WTC11 (cell line): ENCODE measurements at regions not wholly inside any gene's neighbourhood (a gene's known extent, or its start where the extent isn't known, plus 50 kb on each side); places are given as distances from the start of the nearest gene placed in this dataset.

Experiments used
- CREM ChIP-seq: sonication (generic); formaldehyde crosslinking; IDR thresholded peaks from 2 replicates; pipeline ENCODE4 v1.8.1; 2022; ENCODE audit warnings: mild to moderate bottlenecking, missing genetic modification reagents, moderate library complexity
- IRF2 ChIP-seq: sonication (generic); formaldehyde crosslinking; IDR thresholded peaks from 2 replicates; pipeline ENCODE4 v1.8.0; 2022; ENCODE audit warnings: low read depth, missing genetic modification reagents, borderline replicate concordance
- NFYB ChIP-seq: sonication (generic); formaldehyde crosslinking; conservative IDR thresholded peaks from 2 replicates; pipeline ENCODE4 v1.8.0; 2022; ENCODE audit warnings: low read depth, missing genetic modification reagents
- TF ChIP-seq, protein P1 (sequence below): fragments of 200-600 bp; IDR thresholded peaks from 2 replicates; pipeline ENCODE4 v1.8.0; 2022; ENCODE audit warnings: antibody characterized with exemption
- TF ChIP-seq, protein P2 (sequence below): sonication (generic); formaldehyde crosslinking; IDR thresholded peaks from 2 replicates; pipeline ENCODE4 v1.8.0; 2023; ENCODE audit warnings: missing genetic modification reagents
- TF ChIP-seq, protein P3 (sequence below): fragments of 250-450 bp; sonication (Bioruptor Pico); IDR thresholded peaks from 2 replicates; pipeline ENCODE4 v1.9.0; 2021; ENCODE audit warnings: mild to moderate bottlenecking, borderline replicate concordance
- TF ChIP-seq, protein P4 (sequence below): sonication (generic); formaldehyde crosslinking; IDR thresholded peaks from 2 replicates; pipeline ENCODE4 v1.8.1; 2023; ENCODE audit warnings: mild to moderate bottlenecking, missing genetic modification reagents, moderate library complexity
- TF ChIP-seq, protein P5 (sequence below): sonication (generic); formaldehyde crosslinking; IDR thresholded peaks from 2 replicates; pipeline ENCODE4 v1.8.1; 2022; ENCODE audit warnings: missing genetic modification reagents, borderline replicate concordance
- TF ChIP-seq, protein P6 (sequence below): sonication (generic); formaldehyde crosslinking; IDR thresholded peaks from 2 replicates; pipeline ENCODE4 v1.8.1; 2022; ENCODE audit warnings: low read depth, mild to moderate bottlenecking, moderate library complexity, missing genetic modification reagents, borderline replicate concordance
- TF ChIP-seq, protein P7 (sequence below): sonication (generic); formaldehyde crosslinking; IDR thresholded peaks from 2 replicates; pipeline ENCODE4 v1.8.0; 2022; ENCODE audit warnings: mild to moderate bottlenecking, missing genetic modification reagents
- TF ChIP-seq, protein P8 (sequence below): sonication (generic); formaldehyde crosslinking; IDR thresholded peaks from 2 replicates; pipeline ENCODE4 v1.8.0; 2022; ENCODE audit warnings: mild to moderate bottlenecking, missing genetic modification reagents
- TF ChIP-seq, protein P9 (sequence below): sonication (generic); formaldehyde crosslinking; IDR thresholded peaks from 2 replicates; pipeline ENCODE4 v1.8.1; 2022; ENCODE audit warnings: mild to moderate bottlenecking, moderate library complexity, missing genetic modification reagents
- TF ChIP-seq, protein P10 (sequence below): sonication (generic); formaldehyde crosslinking; conservative IDR thresholded peaks from 2 replicates; pipeline ENCODE4 v1.8.1; 2023; ENCODE audit warnings: mild to moderate bottlenecking, low read depth, missing genetic modification reagents, moderate library complexity
- TF ChIP-seq, protein P11 (sequence below): sonication (generic); formaldehyde crosslinking; IDR thresholded peaks from 2 replicates; pipeline ENCODE4 v1.8.1; 2023; ENCODE audit warnings: mild to moderate bottlenecking, missing genetic modification reagents

DNA sequence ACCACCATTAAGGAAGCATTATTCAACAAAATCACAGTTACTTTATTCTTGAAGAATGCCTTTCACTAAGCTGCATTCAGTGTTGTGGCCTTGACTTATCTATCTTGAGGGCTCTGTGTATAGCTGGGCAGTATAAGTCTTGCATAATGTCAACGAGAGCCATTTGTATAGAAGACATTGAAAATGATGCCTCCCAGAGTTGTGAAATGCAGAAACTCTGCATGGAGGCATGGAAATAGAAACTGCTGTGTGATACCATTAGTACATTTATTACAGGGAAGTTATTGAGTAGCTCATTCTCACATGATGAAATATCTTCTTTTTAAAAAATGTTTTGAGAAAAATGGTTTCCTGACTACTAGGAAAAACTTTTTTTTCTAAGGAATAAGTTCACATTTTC, 111.4 kb upstream of the SNX7 start:
- TF ChIP-seq CREM (CRISPR knock-in tag) (no peak), NFYB (CRISPR knock-in tag) (no peak), IRF2 (no peak)
- TF ChIP-seq, protein P1, sequence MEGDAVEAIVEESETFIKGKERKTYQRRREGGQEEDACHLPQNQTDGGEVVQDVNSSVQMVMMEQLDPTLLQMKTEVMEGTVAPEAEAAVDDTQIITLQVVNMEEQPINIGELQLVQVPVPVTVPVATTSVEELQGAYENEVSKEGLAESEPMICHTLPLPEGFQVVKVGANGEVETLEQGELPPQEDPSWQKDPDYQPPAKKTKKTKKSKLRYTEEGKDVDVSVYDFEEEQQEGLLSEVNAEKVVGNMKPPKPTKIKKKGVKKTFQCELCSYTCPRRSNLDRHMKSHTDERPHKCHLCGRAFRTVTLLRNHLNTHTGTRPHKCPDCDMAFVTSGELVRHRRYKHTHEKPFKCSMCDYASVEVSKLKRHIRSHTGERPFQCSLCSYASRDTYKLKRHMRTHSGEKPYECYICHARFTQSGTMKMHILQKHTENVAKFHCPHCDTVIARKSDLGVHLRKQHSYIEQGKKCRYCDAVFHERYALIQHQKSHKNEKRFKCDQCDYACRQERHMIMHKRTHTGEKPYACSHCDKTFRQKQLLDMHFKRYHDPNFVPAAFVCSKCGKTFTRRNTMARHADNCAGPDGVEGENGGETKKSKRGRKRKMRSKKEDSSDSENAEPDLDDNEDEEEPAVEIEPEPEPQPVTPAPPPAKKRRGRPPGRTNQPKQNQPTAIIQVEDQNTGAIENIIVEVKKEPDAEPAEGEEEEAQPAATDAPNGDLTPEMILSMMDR, result no peak
- TF ChIP-seq, protein P2, sequence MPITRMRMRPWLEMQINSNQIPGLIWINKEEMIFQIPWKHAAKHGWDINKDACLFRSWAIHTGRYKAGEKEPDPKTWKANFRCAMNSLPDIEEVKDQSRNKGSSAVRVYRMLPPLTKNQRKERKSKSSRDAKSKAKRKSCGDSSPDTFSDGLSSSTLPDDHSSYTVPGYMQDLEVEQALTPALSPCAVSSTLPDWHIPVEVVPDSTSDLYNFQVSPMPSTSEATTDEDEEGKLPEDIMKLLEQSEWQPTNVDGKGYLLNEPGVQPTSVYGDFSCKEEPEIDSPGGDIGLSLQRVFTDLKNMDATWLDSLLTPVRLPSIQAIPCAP, result no peak
- TF ChIP-seq, protein P3, sequence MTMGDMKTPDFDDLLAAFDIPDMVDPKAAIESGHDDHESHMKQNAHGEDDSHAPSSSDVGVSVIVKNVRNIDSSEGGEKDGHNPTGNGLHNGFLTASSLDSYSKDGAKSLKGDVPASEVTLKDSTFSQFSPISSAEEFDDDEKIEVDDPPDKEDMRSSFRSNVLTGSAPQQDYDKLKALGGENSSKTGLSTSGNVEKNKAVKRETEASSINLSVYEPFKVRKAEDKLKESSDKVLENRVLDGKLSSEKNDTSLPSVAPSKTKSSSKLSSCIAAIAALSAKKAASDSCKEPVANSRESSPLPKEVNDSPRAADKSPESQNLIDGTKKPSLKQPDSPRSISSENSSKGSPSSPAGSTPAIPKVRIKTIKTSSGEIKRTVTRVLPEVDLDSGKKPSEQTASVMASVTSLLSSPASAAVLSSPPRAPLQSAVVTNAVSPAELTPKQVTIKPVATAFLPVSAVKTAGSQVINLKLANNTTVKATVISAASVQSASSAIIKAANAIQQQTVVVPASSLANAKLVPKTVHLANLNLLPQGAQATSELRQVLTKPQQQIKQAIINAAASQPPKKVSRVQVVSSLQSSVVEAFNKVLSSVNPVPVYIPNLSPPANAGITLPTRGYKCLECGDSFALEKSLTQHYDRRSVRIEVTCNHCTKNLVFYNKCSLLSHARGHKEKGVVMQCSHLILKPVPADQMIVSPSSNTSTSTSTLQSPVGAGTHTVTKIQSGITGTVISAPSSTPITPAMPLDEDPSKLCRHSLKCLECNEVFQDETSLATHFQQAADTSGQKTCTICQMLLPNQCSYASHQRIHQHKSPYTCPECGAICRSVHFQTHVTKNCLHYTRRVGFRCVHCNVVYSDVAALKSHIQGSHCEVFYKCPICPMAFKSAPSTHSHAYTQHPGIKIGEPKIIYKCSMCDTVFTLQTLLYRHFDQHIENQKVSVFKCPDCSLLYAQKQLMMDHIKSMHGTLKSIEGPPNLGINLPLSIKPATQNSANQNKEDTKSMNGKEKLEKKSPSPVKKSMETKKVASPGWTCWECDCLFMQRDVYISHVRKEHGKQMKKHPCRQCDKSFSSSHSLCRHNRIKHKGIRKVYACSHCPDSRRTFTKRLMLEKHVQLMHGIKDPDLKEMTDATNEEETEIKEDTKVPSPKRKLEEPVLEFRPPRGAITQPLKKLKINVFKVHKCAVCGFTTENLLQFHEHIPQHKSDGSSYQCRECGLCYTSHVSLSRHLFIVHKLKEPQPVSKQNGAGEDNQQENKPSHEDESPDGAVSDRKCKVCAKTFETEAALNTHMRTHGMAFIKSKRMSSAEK (CRISPR knock-in tag), result no peak
- TF ChIP-seq, protein P4, sequence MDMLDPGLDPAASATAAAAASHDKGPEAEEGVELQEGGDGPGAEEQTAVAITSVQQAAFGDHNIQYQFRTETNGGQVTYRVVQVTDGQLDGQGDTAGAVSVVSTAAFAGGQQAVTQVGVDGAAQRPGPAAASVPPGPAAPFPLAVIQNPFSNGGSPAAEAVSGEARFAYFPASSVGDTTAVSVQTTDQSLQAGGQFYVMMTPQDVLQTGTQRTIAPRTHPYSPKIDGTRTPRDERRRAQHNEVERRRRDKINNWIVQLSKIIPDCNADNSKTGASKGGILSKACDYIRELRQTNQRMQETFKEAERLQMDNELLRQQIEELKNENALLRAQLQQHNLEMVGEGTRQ (CRISPR knock-in tag), result no peak
- TF ChIP-seq, protein P5, sequence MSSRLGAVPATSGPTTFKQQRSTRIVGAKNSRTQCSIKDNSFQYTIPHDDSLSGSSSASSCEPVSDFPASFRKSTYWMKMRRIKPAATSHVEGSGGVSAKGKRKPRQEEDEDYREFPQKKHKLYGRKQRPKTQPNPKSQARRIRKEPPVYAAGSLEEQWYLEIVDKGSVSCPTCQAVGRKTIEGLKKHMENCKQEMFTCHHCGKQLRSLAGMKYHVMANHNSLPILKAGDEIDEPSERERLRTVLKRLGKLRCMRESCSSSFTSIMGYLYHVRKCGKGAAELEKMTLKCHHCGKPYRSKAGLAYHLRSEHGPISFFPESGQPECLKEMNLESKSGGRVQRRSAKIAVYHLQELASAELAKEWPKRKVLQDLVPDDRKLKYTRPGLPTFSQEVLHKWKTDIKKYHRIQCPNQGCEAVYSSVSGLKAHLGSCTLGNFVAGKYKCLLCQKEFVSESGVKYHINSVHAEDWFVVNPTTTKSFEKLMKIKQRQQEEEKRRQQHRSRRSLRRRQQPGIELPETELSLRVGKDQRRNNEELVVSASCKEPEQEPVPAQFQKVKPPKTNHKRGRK, result no peak
- TF ChIP-seq, protein P6, sequence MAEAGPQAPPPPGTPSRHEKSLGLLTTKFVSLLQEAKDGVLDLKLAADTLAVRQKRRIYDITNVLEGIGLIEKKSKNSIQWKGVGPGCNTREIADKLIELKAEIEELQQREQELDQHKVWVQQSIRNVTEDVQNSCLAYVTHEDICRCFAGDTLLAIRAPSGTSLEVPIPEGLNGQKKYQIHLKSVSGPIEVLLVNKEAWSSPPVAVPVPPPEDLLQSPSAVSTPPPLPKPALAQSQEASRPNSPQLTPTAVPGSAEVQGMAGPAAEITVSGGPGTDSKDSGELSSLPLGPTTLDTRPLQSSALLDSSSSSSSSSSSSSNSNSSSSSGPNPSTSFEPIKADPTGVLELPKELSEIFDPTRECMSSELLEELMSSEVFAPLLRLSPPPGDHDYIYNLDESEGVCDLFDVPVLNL (CRISPR knock-in tag), result no peak
- TF ChIP-seq, protein P7, sequence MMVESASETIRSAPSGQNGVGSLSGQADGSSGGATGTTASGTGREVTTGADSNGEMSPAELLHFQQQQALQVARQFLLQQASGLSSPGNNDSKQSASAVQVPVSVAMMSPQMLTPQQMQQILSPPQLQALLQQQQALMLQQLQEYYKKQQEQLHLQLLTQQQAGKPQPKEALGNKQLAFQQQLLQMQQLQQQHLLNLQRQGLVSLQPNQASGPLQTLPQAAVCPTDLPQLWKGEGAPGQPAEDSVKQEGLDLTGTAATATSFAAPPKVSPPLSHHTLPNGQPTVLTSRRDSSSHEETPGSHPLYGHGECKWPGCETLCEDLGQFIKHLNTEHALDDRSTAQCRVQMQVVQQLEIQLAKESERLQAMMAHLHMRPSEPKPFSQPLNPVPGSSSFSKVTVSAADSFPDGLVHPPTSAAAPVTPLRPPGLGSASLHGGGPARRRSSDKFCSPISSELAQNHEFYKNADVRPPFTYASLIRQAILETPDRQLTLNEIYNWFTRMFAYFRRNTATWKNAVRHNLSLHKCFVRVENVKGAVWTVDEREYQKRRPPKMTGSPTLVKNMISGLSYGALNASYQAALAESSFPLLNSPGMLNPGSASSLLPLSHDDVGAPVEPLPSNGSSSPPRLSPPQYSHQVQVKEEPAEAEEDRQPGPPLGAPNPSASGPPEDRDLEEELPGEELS (CRISPR knock-in tag), result no peak
- TF ChIP-seq, protein P8, sequence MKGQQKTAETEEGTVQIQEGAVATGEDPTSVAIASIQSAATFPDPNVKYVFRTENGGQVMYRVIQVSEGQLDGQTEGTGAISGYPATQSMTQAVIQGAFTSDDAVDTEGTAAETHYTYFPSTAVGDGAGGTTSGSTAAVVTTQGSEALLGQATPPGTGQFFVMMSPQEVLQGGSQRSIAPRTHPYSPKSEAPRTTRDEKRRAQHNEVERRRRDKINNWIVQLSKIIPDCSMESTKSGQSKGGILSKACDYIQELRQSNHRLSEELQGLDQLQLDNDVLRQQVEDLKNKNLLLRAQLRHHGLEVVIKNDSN, result no peak
- TF ChIP-seq, protein P9, sequence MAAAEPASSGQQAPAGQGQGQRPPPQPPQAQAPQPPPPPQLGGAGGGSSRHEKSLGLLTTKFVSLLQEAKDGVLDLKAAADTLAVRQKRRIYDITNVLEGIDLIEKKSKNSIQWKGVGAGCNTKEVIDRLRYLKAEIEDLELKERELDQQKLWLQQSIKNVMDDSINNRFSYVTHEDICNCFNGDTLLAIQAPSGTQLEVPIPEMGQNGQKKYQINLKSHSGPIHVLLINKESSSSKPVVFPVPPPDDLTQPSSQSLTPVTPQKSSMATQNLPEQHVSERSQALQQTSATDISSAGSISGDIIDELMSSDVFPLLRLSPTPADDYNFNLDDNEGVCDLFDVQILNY (CRISPR knock-in tag), result no peak
- TF ChIP-seq, protein P10, sequence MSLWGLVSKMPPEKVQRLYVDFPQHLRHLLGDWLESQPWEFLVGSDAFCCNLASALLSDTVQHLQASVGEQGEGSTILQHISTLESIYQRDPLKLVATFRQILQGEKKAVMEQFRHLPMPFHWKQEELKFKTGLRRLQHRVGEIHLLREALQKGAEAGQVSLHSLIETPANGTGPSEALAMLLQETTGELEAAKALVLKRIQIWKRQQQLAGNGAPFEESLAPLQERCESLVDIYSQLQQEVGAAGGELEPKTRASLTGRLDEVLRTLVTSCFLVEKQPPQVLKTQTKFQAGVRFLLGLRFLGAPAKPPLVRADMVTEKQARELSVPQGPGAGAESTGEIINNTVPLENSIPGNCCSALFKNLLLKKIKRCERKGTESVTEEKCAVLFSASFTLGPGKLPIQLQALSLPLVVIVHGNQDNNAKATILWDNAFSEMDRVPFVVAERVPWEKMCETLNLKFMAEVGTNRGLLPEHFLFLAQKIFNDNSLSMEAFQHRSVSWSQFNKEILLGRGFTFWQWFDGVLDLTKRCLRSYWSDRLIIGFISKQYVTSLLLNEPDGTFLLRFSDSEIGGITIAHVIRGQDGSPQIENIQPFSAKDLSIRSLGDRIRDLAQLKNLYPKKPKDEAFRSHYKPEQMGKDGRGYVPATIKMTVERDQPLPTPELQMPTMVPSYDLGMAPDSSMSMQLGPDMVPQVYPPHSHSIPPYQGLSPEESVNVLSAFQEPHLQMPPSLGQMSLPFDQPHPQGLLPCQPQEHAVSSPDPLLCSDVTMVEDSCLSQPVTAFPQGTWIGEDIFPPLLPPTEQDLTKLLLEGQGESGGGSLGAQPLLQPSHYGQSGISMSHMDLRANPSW (CRISPR knock-in tag), result no peak
- TF ChIP-seq, protein P11, sequence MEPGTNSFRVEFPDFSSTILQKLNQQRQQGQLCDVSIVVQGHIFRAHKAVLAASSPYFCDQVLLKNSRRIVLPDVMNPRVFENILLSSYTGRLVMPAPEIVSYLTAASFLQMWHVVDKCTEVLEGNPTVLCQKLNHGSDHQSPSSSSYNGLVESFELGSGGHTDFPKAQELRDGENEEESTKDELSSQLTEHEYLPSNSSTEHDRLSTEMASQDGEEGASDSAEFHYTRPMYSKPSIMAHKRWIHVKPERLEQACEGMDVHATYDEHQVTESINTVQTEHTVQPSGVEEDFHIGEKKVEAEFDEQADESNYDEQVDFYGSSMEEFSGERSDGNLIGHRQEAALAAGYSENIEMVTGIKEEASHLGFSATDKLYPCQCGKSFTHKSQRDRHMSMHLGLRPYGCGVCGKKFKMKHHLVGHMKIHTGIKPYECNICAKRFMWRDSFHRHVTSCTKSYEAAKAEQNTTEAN (CRISPR knock-in tag), result no peak
